ENCODE measurements at regions not wholly inside any gene's neighbourhood (a gene's known extent, or its start where the extent isn't known, plus 50 kb on each side); places are given as distances from the start of the nearest gene placed in this dataset.

DNA sequence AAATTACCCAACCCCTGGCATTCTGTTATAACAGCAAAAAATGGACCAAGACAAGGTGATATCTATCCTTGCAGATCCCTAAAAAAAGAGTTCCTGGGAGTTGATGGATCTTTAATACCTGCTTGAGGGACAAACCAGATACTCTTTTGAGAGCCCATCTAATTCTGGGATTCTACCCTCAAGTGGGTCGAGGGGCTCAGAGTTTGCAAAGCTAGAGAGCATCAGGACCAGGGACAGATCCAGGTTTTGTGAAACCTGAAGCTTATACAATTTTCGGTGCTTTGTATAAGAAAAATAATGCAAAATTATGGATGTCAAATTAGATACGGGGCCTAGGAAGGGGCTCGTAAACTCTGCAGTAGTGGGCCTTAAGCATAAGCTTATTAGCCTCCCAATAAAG, 130.5 kb upstream of the CRHR1 start:
- Histone ChIP-seq H3K9me3 (ENCODE audit: control insufficient read depth, insufficient read depth, low read length) (no peaks in the 10 kb centered on the region), H4K8ac (ENCODE audit: low read depth in 2 of 2, low read length in 2 of 2) (no peak overlapping the region), H4K5ac (ENCODE audit: low read depth, low read length) (no peak overlapping the region), H2BK20ac (ENCODE audit: low read depth, low read length) (no peak overlapping the region), H3K4me3 (ENCODE audit: insufficient read depth, low read depth, low read length) (no peak overlapping the region), H3K56ac (ENCODE audit: extremely low read depth, insufficient read depth, low read length) (no peak overlapping the region), H3K27ac (ENCODE audit: insufficient read depth, low read length) (no peak overlapping the region), H3K27me3 (ENCODE audit: control insufficient read depth, insufficient read depth, low read length) (peaks cover 21% of the 10 kb centered on the region; the same call in 1 of the 2 replicates), H2BK120ac (ENCODE audit: low read depth, low read length) (no peak overlapping the region), H3K9me1 (ENCODE audit: insufficient read depth, low read length) (no peaks in the 10 kb centered on the region), H3K23ac (ENCODE audit: low read depth, low read length) (no peak overlapping the region), H3K9ac (ENCODE audit: low read depth, low read length) (no peak overlapping the region), H2BK5ac (ENCODE audit: low read depth, low read length, poor library complexity, severe bottlenecking) (no peak overlapping the region), H2AK9ac (replicated peaks; ENCODE audit: low read depth, low read length, poor library complexity) (no peak overlapping the region), H4K91ac (ENCODE audit: insufficient read depth, low read depth, low read length) (no peak overlapping the region), H3K4me2 (ENCODE audit: low read depth, low read length) (no peak overlapping the region), H2AFZ (replicated peaks; ENCODE audit: low read length, poor library complexity) (no peak overlapping the region), H3K18ac (ENCODE audit: low read depth, low read length) (no peak overlapping the region), H3K14ac (replicated peaks; ENCODE audit: low read depth, low read length) (no peak overlapping the region), H2BK15ac (ENCODE audit: low read depth, low read length) (no peak overlapping the region), H3K4ac (ENCODE audit: low read depth, low read length) (no peak overlapping the region), H4K20me1 (ENCODE audit: insufficient read depth, low read length) (no peaks in the 10 kb centered on the region; the same call in 1 of the 2 replicates), H3K4me1 (ENCODE audit: control insufficient read depth, insufficient read depth, low read length) (no peaks in the 10 kb centered on the region), H2AK5ac (ENCODE audit: low read depth, low read length) (no peak overlapping the region), H3K36me3 (ENCODE audit: control insufficient read depth, insufficient read depth, low read length) (no peaks in the 10 kb centered on the region), H3K79me1 (ENCODE audit: low read depth in 1 of 2, low read length in 2 of 2) (no peaks in the 10 kb centered on the region)
- no TSS peak for BruUV-seq (replicated peaks)
- ChIA-PET POLR2A (ENCODE audit: unreplicated experiment) (no interaction called here), CTCF (interaction anchor here (1.4 kb wide), 1 partner anchor 13 kb away, joined by 3 read pairs; no protein-coding TSS in a partner anchor)
- no CpG with 5 or more reads among the region's 4 CpGs for WGBS, 2 experiments (ENCODE audit: extremely low coverage in 2 of 2, insufficient read length in 1 of 2)
- dilution Hi-C loops (cut with HindIII; ENCODE audit: low sequenced_read_pairs, unreplicated experiment) = no loop called here
- TF ChIP-seq MAZ (IDR thresholded peaks at IDR 0.05; ENCODE audit: borderline replicate concordance, low read depth, low read length) (no peak), FOS (IDR thresholded peaks at IDR 0.05; ENCODE audit: low read depth, low read length) (no peak), SMC3 (IDR thresholded peaks at IDR 0.05; ENCODE audit: low read depth, low read length) (no peak), CEBPB (IDR thresholded peaks at IDR 0.05; ENCODE audit: low read depth, low read length) (no peak), NFE2L2 (IDR thresholded peaks at IDR 0.05; ENCODE audit: low read depth, low read length) (no peak), MAFK (IDR thresholded peaks at IDR 0.05; ENCODE audit: low read depth, low read length) (no peak)
- intact Hi-C loops (cut with micrococcal nuclease) = no loop called here
- DNase-seq (no peak), ATAC-seq (ENCODE audit: low read depth) (no peak)
- in situ Hi-C loops (cut with MboI; ENCODE audit: low sequenced_read_pairs) = no loop called here
